Liver (tissue), 8 donors: ENCODE measurements at regions not wholly inside any gene's neighbourhood (a gene's known extent, or its start where the extent isn't known, plus 50 kb on each side); places are given as distances from the start of the nearest gene placed in this dataset.

Experiments used
- DNase-seq: peaks from one replicate; pipeline ENCODE4 v3.0.0-alpha.2; 2017; ENCODE audit warnings: low spot score
- H3K27ac ChIP-seq, 2 donors: one replicate each; pipeline ENCODE4 v1.7.0; 2013; ENCODE audit warnings: inconsistent platforms in 2 of 2, low read length in 2 of 2, control low read depth in 1 of 2, low read depth in 1 of 2, mild to moderate bottlenecking in 1 of 2
- H3K27me3 ChIP-seq, 4 donors: one replicate each; pipeline versions ENCODE4 v1.6.1 to v1.7.0; 2013; ENCODE audit warnings: low read length in 3 of 4, inconsistent platforms in 1 of 4, mild to moderate bottlenecking in 1 of 4, moderate library complexity in 1 of 4; ENCODE audit not compliant: control insufficient read depth in 4 of 4, insufficient read depth in 4 of 4
- H3K36me3 ChIP-seq, 4 donors: one replicate each; pipeline versions ENCODE4 v1.6.1 to v1.7.0; 2013; ENCODE audit warnings: low read length in 3 of 4, mild to moderate bottlenecking in 3 of 4, low read depth in 1 of 4, moderate library complexity in 1 of 4; ENCODE audit not compliant: control insufficient read depth in 4 of 4, insufficient read depth in 3 of 4
- H3K4me1 ChIP-seq, 4 donors: one replicate each; pipeline versions ENCODE4 v1.6.1 to v1.7.0; 2013; ENCODE audit warnings: low read length in 3 of 4, mild to moderate bottlenecking in 3 of 4, moderate library complexity in 1 of 4; ENCODE audit not compliant: control insufficient read depth in 4 of 4, insufficient read depth in 4 of 4
- H3K4me3 ChIP-seq, 3 donors: one replicate each; pipeline versions ENCODE4 v1.6.1 to v1.7.0; 2013; ENCODE audit warnings: low read length in 3 of 3, control low read depth in 1 of 3, low read depth in 1 of 3, mild to moderate bottlenecking in 1 of 3
- H3K9ac ChIP-seq, 2 donors: one replicate each; pipeline ENCODE4 v1.7.0; 2013; ENCODE audit warnings: low read length in 2 of 2, mild to moderate bottlenecking in 2 of 2, moderate library complexity in 2 of 2, control low read depth in 1 of 2, low read depth in 1 of 2
- H3K9me3 ChIP-seq, 4 donors: one replicate each; pipeline versions ENCODE4 v1.6.1 to v1.7.0; 2013; ENCODE audit warnings: low read length in 3 of 4; ENCODE audit not compliant: control insufficient read depth in 4 of 4
- CTCF ChIP-seq: fragments of 150-350 bp; IDR thresholded peaks from 2 replicates; pipeline ENCODE4 v1.5.1; 2017; ENCODE audit warnings: improper control_type of control experiment, low read depth, low read length; ENCODE audit not compliant: missing input control
- GABPA ChIP-seq, 2 donors: IDR thresholded peaks in 1 of 2; conservative IDR thresholded peaks in 1 of 2; 2 replicates each; pipeline ENCODE4 v1.6.1; 2016; ENCODE audit warnings: antibody characterized with exemption in 2 of 2, mild to moderate bottlenecking in 1 of 2, moderate library complexity in 1 of 2
- HNF4A ChIP-seq, 2 donors: conservative IDR thresholded peaks; 2 replicates each; pipeline ENCODE4 v1.6.1; 2016; ENCODE audit warnings: antibody characterized with exemption in 2 of 2, mild to moderate bottlenecking in 2 of 2
- HNF4G ChIP-seq: IDR thresholded peaks from 2 replicates; pipeline ENCODE4 v1.6.1; 2016; ENCODE audit warnings: antibody characterized with exemption
- JUND ChIP-seq, 2 donors: IDR thresholded peaks; 2 replicates each; pipeline ENCODE4 v1.6.1; 2016; ENCODE audit warnings: antibody characterized with exemption in 2 of 2
- NR2F2 ChIP-seq: IDR thresholded peaks from 2 replicates; pipeline ENCODE4 v1.6.1; 2016; ENCODE audit warnings: antibody characterized with exemption
- RAD21 ChIP-seq, 2 donors: IDR thresholded peaks; 2 replicates each; pipeline ENCODE4 v1.6.1; 2016; ENCODE audit warnings: antibody characterized with exemption in 2 of 2, mild to moderate bottlenecking in 2 of 2
- RXRA ChIP-seq, 2 donors: IDR thresholded peaks; 2 replicates each; pipeline ENCODE4 v1.6.1; 2017 to 2018; ENCODE audit warnings: antibody characterized with exemption in 2 of 2, mild to moderate bottlenecking in 1 of 2
- YY1 ChIP-seq: IDR thresholded peaks from 2 replicates; pipeline ENCODE4 v1.6.1; 2016; ENCODE audit warnings: antibody characterized with exemption, mild to moderate bottlenecking
- WGBS: extraction: QIAGEN DNeasy Blood & Tissue Kit; methylation state at CpG from one replicate; pipeline ENCODE4 v1.1.7; 2013; 5-methylcytosine and 5-hydroxymethylcytosine counted together
- TF ChIP-seq, protein P1 (sequence below): IDR thresholded peaks from 2 replicates; pipeline ENCODE4 v1.6.1; 2016; ENCODE audit warnings: antibody characterized with exemption
- TF ChIP-seq, protein P2 (sequence below): IDR thresholded peaks from 2 replicates; pipeline ENCODE4 v1.6.1; 2016; ENCODE audit warnings: antibody characterized with exemption
- TF ChIP-seq, protein P3 (sequence below): IDR thresholded peaks from 2 replicates; pipeline ENCODE4 v1.6.1; 2016; ENCODE audit warnings: antibody characterized with exemption
- donor health status: healthy.
- donor health status: healthy.
- donor health status: healthy.
- donor health status: healthy.
- donor health status: healthy.

- H3K27ac ChIP-seq: no peak overlapping the region
- H3K27me3 ChIP-seq: no peaks in the 10 kb centered on the region
- no peak overlapping the region for H3K4me3 ChIP-seq
- no peak for DNase-seq
- no peak for TF ChIP-seq YY1
- TF ChIP-seq, protein P1, sequence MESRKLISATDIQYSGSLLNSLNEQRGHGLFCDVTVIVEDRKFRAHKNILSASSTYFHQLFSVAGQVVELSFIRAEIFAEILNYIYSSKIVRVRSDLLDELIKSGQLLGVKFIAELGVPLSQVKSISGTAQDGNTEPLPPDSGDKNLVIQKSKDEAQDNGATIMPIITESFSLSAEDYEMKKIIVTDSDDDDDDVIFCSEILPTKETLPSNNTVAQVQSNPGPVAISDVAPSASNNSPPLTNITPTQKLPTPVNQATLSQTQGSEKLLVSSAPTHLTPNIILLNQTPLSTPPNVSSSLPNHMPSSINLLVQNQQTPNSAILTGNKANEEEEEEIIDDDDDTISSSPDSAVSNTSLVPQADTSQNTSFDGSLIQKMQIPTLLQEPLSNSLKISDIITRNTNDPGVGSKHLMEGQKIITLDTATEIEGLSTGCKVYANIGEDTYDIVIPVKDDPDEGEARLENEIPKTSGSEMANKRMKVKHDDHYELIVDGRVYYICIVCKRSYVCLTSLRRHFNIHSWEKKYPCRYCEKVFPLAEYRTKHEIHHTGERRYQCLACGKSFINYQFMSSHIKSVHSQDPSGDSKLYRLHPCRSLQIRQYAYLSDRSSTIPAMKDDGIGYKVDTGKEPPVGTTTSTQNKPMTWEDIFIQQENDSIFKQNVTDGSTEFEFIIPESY: no peak
- H3K9ac ChIP-seq: no peak overlapping the region
- no peaks in the 10 kb centered on the region for H3K4me1 ChIP-seq
- no peaks in the 10 kb centered on the region for H3K9me3 ChIP-seq
- H3K36me3 ChIP-seq: no peaks in the 10 kb centered on the region
These were observed 68.3 kb upstream of the RGS7BP start for GRCh38 chr5:64437496-64437895.

- Histone ChIP-seq H3K4me3 (no peak overlapping the region), H3K9ac (no peak overlapping the region), H3K27ac (no peak overlapping the region), H3K27me3 (no peaks in the 10 kb centered on the region), H3K4me1 (peaks cover 0 to 2% (median 0%) of the 10 kb centered on the region in 4 donors), H3K36me3 (no peaks in the 10 kb centered on the region), H3K9me3 (no peaks in the 10 kb centered on the region)
- 79% methylated on average over 2 of the region's 2 CpGs for WGBS
- TF ChIP-seq NR2F2 (no peak), YY1 (no peak), GABPA (IDR thresholded peaks at IDR 0.05 in 1 of 2, conservative IDR thresholded peaks at IDR 0.05 in 1 of 2) (no peak), HNF4A (conservative IDR thresholded peaks at IDR 0.05) (no peak), JUND (IDR thresholded peaks at IDR 0.05) (no peak)
- TF ChIP-seq, protein P2, sequence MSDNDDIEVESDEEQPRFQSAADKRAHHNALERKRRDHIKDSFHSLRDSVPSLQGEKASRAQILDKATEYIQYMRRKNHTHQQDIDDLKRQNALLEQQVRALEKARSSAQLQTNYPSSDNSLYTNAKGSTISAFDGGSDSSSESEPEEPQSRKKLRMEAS: no peak
- TF ChIP-seq, protein P1: no peak
- no peak for DNase-seq
These were observed 54.3 kb upstream of the RGS7BP start for GRCh38 chr5:64451551-64451950.

DNA sequence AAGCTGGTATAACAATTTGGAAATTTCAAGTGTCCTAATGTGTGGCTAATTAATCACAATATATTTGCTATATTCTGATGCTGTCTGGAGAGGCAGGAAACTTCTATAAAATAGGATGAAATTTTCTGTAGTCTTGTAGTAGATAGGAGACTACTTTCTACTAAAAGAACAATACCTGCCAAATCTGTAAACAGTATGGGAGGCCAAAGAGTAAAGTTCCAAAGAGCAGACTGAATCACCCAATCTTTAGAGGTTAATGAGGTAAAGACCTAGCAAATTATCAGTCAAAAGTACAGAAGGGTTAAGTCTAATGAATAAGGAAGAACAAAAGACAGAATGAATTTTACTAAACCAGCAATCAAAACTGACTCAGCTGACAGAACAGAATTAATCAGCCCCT lies 52.4 kb upstream of the RGS7BP start:
- H3K9ac ChIP-seq: no peak overlapping the region
- no peak for DNase-seq
- H3K4me3 ChIP-seq: no peak overlapping the region

More for the DNA sequence above, 52.4 kb upstream of the RGS7BP start:
- Histone ChIP-seq H3K9me3 (no peaks in the 10 kb centered on the region), H3K27ac (no peak overlapping the region), H3K4me1 (peaks cover 0 to 2% (median 0%) of the 10 kb centered on the region in 4 donors), H3K36me3 (no peaks in the 10 kb centered on the region), H3K27me3 (no peaks in the 10 kb centered on the region)
- TF ChIP-seq NR2F2: no peak
- TF ChIP-seq, protein P3, sequence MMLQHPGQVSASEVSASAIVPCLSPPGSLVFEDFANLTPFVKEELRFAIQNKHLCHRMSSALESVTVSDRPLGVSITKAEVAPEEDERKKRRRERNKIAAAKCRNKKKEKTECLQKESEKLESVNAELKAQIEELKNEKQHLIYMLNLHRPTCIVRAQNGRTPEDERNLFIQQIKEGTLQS: no peak
- TF ChIP-seq RAD21 (IDR thresholded peaks at IDR 0.05): no peak
- TF ChIP-seq HNF4G: no peak
- peak; percentile 70 to 73 for TF ChIP-seq HNF4A (conservative IDR thresholded peaks at IDR 0.05)
- TF ChIP-seq, protein P2: no peak
- TF ChIP-seq RXRA (IDR thresholded peaks at IDR 0.05): peak in 1 of 2 donors; percentile 27
- TF ChIP-seq CTCF: no peak
- no peak for TF ChIP-seq YY1
